Stimulated activated CD4-positive, alpha-beta T cell treated with anti-CD3 and anti-CD28 coated beads, Interleukin-2, amount 100 ng/mL, for 4 hours (primary cell): ENCODE measurements at regions not wholly inside any gene's neighbourhood (a gene's known extent, or its start where the extent isn't known, plus 50 kb on each side); places are given as distances from the start of the nearest gene placed in this dataset.
"Not testable (repeated sequence)": the region's sequence is repeated elsewhere in the genome, so short reads cannot be mapped to it uniquely, and the experiment has no call there.

Experiments
- DNase-seq: peaks from one replicate; pipeline ENCODE4 v3.0.0-alpha.2; 2020; ENCODE audit warnings: low read depth

- no peak for DNase-seq
These were observed 51.2 kb upstream of the RDX start for GRCh38 chr11:110347660-110348059.

GRCh38 chr11:110349138-110349996, 53.0 kb upstream of the RDX start:
- DNase-seq = peak; percentile 11

- DNase-seq = not testable (repeated sequence)
These were observed 53.6 kb upstream of the RDX start for GRCh38 chr11:110349997-110350383.

GRCh38 chr11:110355011-110355744, 58.8 kb upstream of the RDX start:
- DNase-seq = no peak

GRCh38 chr11:110356762-110357671, 60.6 kb upstream of the RDX start:
- DNase-seq = no peak

GRCh38 chr11:110358336-110358735, 61.9 kb upstream of the RDX start:
- DNase-seq = no peak

GRCh38 chr11:110360781-110361408, 64.5 kb upstream of the RDX start:
- not testable (repeated sequence) for DNase-seq

GRCh38 chr11:110362971-110363509, 66.6 kb upstream of the RDX start:
- no peak for DNase-seq

GRCh38 chr11:110366291-110366690, 63.5 kb upstream of the FDX1 start:
- no peak for DNase-seq

GRCh38 chr11:110367571-110367970, 62.2 kb upstream of the FDX1 start:
- no peak for DNase-seq

GRCh38 chr11:110371084-110371483, 58.7 kb upstream of the FDX1 start:
- no peak for DNase-seq

- no peak for DNase-seq
These were observed 56.6 kb upstream of the FDX1 start for GRCh38 chr11:110373051-110373702.

- DNase-seq = no peak
These were observed 54.8 kb upstream of the FDX1 start for GRCh38 chr11:110374921-110375320.

GRCh38 chr11:110375351-110375750, 54.4 kb upstream of the FDX1 start:
- no peak for DNase-seq

GRCh38 chr11:110376021-110376420, 53.7 kb upstream of the FDX1 start:
- no peak for DNase-seq

GRCh38 chr11:110376711-110377324, 52.9 kb upstream of the FDX1 start:
- no peak for DNase-seq

- no peak for DNase-seq
These were observed 52.3 kb upstream of the FDX1 start for GRCh38 chr11:110377434-110377833.

- no peak for DNase-seq
These were observed 50.5 kb upstream of the FDX1 start for GRCh38 chr11:110379261-110379660.

- DNase-seq = no peak
These were observed 49.8 kb upstream of the FDX1 start for GRCh38 chr11:110379936-110380335.
